ENCODE measurements at regions not wholly inside any gene's neighbourhood (a gene's known extent, or its start where the extent isn't known, plus 50 kb on each side); places are given as distances from the start of the nearest gene placed in this dataset.

DNA sequence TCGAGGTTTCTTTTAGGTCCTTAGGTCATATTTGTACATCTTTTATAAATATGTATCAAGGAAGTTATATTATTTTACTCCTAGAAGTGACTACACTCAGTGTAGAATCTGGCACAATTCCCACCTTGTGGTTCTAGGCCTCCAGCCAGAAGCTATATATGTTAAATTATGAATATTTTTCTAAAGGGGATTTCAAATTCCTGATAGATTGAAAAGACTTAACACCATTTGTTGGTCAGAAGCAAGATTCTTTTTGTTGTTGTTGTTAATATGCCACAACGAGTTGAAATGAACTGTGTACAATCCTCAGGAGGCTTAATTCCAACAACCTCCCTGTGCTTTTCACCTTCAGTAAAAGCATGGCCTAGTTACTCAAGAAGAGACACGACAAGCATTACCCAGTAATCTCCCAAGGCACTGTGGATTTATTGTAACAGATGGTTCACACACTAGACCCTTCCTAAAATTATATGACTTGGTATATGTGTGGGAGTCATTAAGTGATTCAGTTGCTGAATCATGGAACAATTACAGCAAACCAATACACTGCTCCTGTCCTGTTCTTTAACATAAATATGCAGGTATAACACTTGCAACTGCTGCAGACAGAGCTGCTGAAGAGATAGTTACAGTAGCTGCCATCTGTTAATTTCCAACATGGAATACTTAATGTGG, 964.4 kb upstream of the GOT2 start:
- H3K9me3 Mint-ChIP-seq, result peaks cover 13% of the 10 kb centered on the region
- H3K27me3 Mint-ChIP-seq (ENCODE audit: low read depth), result no peaks in the 10 kb centered on the region
- H3K36me3 Mint-ChIP-seq (ENCODE audit: low read depth), result no peaks in the 10 kb centered on the region
- intact Hi-C loops (cut with micrococcal nuclease), result no loop called here
- no peak overlapping the region for H3K4me3 Mint-ChIP-seq (ENCODE audit: low read depth)
- no peak overlapping the region for H3K27ac Mint-ChIP-seq
- no peaks in the 10 kb centered on the region for H3K4me1 Mint-ChIP-seq (ENCODE audit: low read depth)
- DNase-seq (ENCODE audit: low spot score), result no peak

DNA sequence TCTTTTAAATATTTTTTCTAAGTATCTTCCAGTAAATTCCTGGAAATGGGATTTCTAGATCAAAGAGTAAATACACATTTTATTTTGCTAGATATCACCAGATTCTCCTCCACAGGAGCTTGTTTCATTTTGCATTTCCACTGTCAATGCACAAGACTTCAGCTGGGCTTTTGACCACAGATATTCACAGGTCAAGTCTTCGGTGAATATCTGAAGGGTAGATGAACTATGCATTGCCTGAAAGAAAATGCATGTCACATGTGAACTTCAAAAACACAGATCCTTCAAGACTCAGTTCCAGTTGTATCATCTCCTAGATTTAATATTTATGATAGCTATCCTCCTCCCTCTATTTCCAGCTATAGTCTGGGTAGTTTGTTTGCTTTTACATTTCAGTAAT, 963.6 kb upstream of the GOT2 start:
- DNase-seq (ENCODE audit: low spot score), result no peak
- no peak overlapping the region for H3K27ac Mint-ChIP-seq
- no peaks in the 10 kb centered on the region for H3K4me1 Mint-ChIP-seq (ENCODE audit: low read depth)
- H3K4me3 Mint-ChIP-seq (ENCODE audit: low read depth), result no peak overlapping the region
- H3K27me3 Mint-ChIP-seq (ENCODE audit: low read depth), result no peaks in the 10 kb centered on the region
- intact Hi-C loops (cut with micrococcal nuclease), result no loop called here
- H3K9me3 Mint-ChIP-seq, result peaks cover 13% of the 10 kb centered on the region
- no peaks in the 10 kb centered on the region for H3K36me3 Mint-ChIP-seq (ENCODE audit: low read depth)

DNA sequence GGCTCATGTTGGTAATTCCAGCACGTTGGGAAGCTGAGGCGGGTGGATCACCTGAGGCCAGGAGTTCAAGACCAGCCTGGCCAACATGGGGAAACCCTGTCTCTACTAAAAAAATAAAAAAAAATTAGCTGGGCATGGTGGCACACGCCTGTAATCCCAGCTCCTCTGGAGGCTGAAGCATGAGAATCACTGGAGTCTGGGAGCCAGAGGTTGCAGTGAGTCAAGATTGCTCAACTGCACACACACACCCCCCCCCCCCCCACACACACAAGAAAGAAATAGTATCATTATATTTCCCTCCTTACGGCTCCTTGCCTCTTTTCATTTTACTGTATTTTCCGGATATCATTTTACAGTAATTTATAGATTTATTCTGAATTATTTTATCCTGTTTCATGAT, 963.1 kb upstream of the GOT2 start:
- no peak overlapping the region for H3K27ac Mint-ChIP-seq
- no peak for DNase-seq (ENCODE audit: low spot score)
- no peaks in the 10 kb centered on the region for H3K27me3 Mint-ChIP-seq (ENCODE audit: low read depth)
- intact Hi-C loops (cut with micrococcal nuclease), result no loop called here
- peaks cover 13% of the 10 kb centered on the region for H3K9me3 Mint-ChIP-seq
- no peak overlapping the region for H3K4me3 Mint-ChIP-seq (ENCODE audit: low read depth)
- no peaks in the 10 kb centered on the region for H3K4me1 Mint-ChIP-seq (ENCODE audit: low read depth)
- H3K36me3 Mint-ChIP-seq (ENCODE audit: low read depth), result no peaks in the 10 kb centered on the region

DNA sequence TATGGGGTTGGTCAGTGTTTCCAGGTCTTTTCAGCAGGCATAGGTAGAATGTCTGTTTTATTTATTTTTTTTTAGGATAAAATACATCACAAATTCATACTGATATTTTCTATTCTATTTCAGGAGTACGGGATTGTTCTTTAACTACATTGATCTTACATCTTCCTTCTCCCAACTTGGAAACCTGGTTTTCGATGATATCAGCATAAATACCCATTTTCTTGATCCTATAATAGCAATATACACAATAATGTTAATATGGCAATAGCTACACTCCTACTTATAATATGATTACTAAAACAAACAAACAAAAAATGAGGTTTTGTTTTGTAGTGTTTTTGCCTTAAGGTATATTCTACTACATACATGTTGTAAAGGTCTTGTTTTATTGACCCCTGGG, 962.4 kb upstream of the GOT2 start:
- H3K4me3 Mint-ChIP-seq (ENCODE audit: low read depth), result no peak overlapping the region
- H3K4me1 Mint-ChIP-seq (ENCODE audit: low read depth), result no peaks in the 10 kb centered on the region
- intact Hi-C loops (cut with micrococcal nuclease), result no loop called here
- H3K9me3 Mint-ChIP-seq, result peaks cover 19% of the 10 kb centered on the region
- no peaks in the 10 kb centered on the region for H3K36me3 Mint-ChIP-seq (ENCODE audit: low read depth)
- H3K27me3 Mint-ChIP-seq (ENCODE audit: low read depth), result no peaks in the 10 kb centered on the region
- no peak for DNase-seq (ENCODE audit: low spot score)
- no peak overlapping the region for H3K27ac Mint-ChIP-seq

DNA sequence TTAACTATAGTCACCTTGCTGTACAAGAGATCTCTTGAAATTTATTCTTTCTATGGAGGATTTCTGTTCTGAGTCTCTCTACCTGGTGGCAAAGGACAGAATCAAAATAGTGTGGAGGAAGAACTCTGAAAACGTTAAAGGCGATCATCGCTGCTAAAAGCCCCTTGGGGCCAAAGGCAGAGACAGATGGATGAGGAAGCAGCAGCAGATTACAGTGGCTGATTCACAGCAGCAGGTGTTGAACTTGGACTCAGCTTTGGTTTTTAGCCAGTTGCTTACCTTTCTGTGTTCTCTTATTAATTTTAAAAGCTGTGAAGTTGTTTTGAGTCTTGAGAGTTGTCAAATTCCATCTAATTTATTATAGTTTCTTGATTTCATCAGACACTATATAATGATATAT, 956.1 kb upstream of the GOT2 start:
- Mint-ChIP-seq H3K27me3 (ENCODE audit: low read depth) (no peaks in the 10 kb centered on the region), H3K4me3 (ENCODE audit: low read depth) (no peak overlapping the region), H3K36me3 (ENCODE audit: low read depth) (no peaks in the 10 kb centered on the region), H3K9me3 (peaks cover 36% of the 10 kb centered on the region), H3K27ac (no peak overlapping the region), H3K4me1 (ENCODE audit: low read depth) (no peaks in the 10 kb centered on the region)
- DNase-seq (ENCODE audit: low spot score), result no peak
- intact Hi-C loops (cut with micrococcal nuclease), result no loop called here

DNA sequence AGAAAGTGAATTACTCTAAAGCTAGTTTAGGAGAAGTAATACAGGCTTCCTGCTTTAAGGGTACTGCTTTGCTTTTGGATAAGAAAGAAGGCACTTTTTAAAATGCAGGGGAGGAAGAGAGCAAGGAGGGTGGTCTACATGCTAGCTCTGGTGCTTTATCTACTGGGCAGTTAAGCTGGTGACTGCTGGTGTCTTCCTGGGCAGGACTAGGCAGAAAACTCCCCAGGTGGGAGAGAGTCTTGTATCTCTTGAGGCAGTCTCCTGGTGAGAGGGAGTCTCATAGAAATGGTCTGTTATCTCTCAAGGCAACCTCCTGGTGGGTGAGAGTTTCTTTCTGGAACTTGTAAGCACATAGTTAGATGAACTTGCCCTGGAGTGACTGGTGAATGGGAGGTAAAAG, 953.9 kb upstream of the GOT2 start:
- H3K4me1 Mint-ChIP-seq (ENCODE audit: low read depth), result no peaks in the 10 kb centered on the region
- no peak overlapping the region for H3K4me3 Mint-ChIP-seq (ENCODE audit: low read depth)
- peaks cover 50% of the 10 kb centered on the region for H3K9me3 Mint-ChIP-seq
- no peaks in the 10 kb centered on the region for H3K36me3 Mint-ChIP-seq (ENCODE audit: low read depth)
- H3K27me3 Mint-ChIP-seq (ENCODE audit: low read depth), result no peaks in the 10 kb centered on the region
- no peak for DNase-seq (ENCODE audit: low spot score)
- H3K27ac Mint-ChIP-seq, result no peak overlapping the region
- intact Hi-C loops (cut with micrococcal nuclease), result no loop called here

DNA sequence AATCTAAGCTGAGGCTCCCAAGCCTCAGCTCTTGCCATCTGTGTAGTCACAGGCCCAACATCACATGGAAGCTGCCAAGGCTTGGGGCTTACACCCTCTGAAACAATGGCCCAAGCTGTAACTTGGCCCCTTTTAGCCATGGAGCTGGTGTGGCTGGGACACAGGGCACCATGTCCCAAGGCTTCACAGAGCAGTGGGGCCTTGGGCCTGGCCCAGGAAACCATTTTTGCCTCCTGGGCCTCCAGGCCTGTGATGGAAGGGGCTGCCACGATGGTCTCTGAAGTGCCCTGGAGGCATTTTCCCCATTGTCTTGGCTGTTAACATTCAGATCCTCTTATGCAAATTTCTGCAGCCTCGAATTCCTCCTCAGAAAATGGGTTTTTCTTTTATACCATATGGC, 952.3 kb upstream of the GOT2 start:
- Mint-ChIP-seq H3K4me1 (ENCODE audit: low read depth) (no peaks in the 10 kb centered on the region), H3K36me3 (ENCODE audit: low read depth) (no peaks in the 10 kb centered on the region), H3K27me3 (ENCODE audit: low read depth) (no peaks in the 10 kb centered on the region), H3K27ac (no peak overlapping the region), H3K4me3 (ENCODE audit: low read depth) (no peak overlapping the region), H3K9me3 (peaks cover 46% of the 10 kb centered on the region)
- intact Hi-C loops (cut with micrococcal nuclease), result no loop called here
- no peak for DNase-seq (ENCODE audit: low spot score)

DNA sequence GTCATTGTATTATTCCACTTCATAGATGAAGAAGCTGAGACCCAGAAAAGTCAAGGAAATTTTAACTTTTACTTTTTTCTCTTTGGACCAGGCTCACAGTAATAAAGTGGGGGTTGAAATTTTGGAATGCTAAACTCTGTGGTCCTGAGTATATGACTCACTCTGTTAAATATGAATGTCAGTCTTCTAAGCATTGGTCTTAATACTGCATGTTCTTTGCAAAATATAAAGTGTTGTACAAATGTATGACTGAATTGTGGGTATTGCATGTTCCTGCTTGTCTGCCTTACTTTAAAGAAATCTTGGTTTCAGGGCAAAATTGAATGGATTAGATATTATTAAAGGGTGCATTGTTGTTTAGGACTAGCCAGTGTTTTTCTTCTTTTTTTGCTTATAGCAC, 950.8 kb upstream of the GOT2 start:
- H3K4me1 Mint-ChIP-seq (ENCODE audit: low read depth), result no peaks in the 10 kb centered on the region
- DNase-seq (ENCODE audit: low spot score), result no peak

DNA sequence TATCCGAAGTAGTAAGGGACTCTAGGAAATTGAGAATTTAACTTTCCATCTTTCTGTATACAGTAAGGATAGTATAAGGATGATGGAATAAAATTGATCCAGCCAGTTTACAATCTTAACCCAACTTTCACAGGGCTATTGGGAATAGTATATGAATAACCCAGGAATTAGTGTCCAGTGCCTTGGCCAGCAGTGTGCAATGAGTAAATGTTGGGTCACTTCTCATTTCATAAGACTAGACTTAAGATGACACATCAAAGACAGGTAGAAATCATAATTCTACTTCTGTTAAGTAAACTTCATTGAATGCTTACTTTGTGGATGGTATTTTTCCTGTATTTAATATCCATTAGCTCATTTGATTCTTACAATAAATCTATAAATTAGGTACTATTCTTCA, 949.6 kb upstream of the GOT2 start:
- no peak overlapping the region for H3K4me3 Mint-ChIP-seq (ENCODE audit: low read depth)
- H3K27ac Mint-ChIP-seq, result no peak overlapping the region
- H3K9me3 Mint-ChIP-seq, result peaks cover 45% of the 10 kb centered on the region
- no peaks in the 10 kb centered on the region for H3K27me3 Mint-ChIP-seq (ENCODE audit: low read depth)
- no peak for DNase-seq (ENCODE audit: low spot score)
- no peaks in the 10 kb centered on the region for H3K36me3 Mint-ChIP-seq (ENCODE audit: low read depth)
- intact Hi-C loops (cut with micrococcal nuclease), result no loop called here
- H3K4me1 Mint-ChIP-seq (ENCODE audit: low read depth), result no peaks in the 10 kb centered on the region

More for the DNA sequence above, 950.8 kb upstream of the GOT2 start:
- Mint-ChIP-seq H3K9me3 (peaks cover 42% of the 10 kb centered on the region), H3K4me3 (ENCODE audit: low read depth) (no peak overlapping the region), H3K36me3 (ENCODE audit: low read depth) (no peaks in the 10 kb centered on the region), H3K27ac (no peak overlapping the region), H3K27me3 (ENCODE audit: low read depth) (no peaks in the 10 kb centered on the region)
- intact Hi-C loops (cut with micrococcal nuclease), result no loop called here

DNA sequence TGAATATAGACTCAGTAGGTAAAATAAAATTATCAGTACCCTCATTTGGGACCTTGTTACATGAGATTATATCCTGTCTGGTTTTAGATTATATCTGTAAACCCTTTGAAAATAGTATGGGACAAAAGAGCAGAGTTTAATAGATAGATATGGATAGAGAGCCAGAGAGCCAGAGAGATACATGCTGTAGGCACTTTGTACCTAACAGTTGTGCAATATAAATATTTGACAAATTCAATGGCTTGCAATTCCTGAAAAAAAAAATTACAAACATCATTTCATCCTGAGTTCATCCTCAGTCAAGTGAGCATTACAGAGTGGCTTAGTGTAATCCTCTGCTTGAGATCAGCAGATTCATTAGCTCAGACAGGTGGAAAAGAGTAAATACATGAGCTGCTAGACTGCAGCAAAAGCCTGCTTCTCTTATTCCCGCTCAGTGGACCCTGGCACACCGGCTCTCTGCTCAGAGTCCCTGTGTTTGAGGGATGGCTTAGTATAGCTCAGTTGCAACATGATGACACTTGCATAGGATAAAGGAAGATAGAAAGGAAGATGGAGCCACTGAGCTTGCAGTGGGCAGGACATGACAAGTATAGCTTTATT, 931.6 kb upstream of the GOT2 start:
- no peak for DNase-seq (ENCODE audit: low spot score)
- Mint-ChIP-seq H3K36me3 (ENCODE audit: low read depth) (no peaks in the 10 kb centered on the region), H3K4me3 (ENCODE audit: low read depth) (no peak overlapping the region), H3K4me1 (ENCODE audit: low read depth) (no peaks in the 10 kb centered on the region), H3K9me3 (peaks cover 8% of the 10 kb centered on the region), H3K27me3 (ENCODE audit: low read depth) (no peaks in the 10 kb centered on the region), H3K27ac (no peak overlapping the region)
- intact Hi-C loops (cut with micrococcal nuclease), result no loop called here

DNA sequence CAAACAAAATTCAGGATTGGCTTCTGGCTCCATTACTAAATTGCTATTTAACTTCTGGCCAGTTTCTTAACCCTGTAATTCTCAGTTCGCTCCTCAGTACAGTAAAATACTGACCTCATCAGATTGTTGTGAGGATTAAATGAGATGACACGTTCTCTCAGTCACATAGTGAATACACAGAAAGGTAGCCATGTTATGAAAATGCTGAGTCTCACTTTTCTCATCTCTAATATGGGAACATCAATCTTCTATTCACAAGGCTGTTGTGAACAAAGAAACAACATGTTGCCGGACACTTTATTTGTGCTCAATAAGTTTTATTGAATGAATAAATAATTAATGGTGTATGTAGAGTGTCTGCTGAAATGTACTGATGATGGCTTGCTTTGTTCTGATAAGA, 924.5 kb upstream of the GOT2 start:
- Mint-ChIP-seq H3K27ac (no peak overlapping the region), H3K9me3 (peaks cover 11% of the 10 kb centered on the region), H3K36me3 (ENCODE audit: low read depth) (no peaks in the 10 kb centered on the region), H3K4me3 (ENCODE audit: low read depth) (no peak overlapping the region), H3K4me1 (ENCODE audit: low read depth) (no peaks in the 10 kb centered on the region), H3K27me3 (ENCODE audit: low read depth) (no peaks in the 10 kb centered on the region)
- intact Hi-C loops (cut with micrococcal nuclease), result no loop called here
- DNase-seq (ENCODE audit: low spot score), result no peak

DNA sequence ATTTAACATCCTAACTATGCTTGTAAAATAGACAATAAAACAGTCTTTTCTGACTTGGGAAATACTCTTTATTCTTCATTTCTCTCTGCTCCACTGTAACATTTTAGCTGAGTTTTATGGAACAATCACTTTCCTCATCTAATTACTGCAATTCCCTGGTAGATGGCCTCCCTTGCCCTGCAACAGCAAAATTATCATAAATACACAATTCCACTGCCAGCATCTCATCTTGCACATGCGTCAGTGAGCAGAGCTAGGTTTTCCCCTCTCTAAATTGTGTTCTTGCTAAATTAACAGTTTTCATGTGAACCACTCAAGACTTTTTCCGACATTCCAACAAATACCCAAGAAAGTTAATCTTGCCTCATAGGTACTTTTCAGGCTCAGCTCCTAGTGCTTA, 920.9 kb upstream of the GOT2 start:
- H3K27me3 Mint-ChIP-seq (ENCODE audit: low read depth), result no peaks in the 10 kb centered on the region
- no peaks in the 10 kb centered on the region for H3K36me3 Mint-ChIP-seq (ENCODE audit: low read depth)
- no peak overlapping the region for H3K4me3 Mint-ChIP-seq (ENCODE audit: low read depth)
- intact Hi-C loops (cut with micrococcal nuclease), result no loop called here
- no peak for DNase-seq (ENCODE audit: low spot score)
- no peaks in the 10 kb centered on the region for H3K4me1 Mint-ChIP-seq (ENCODE audit: low read depth)
- H3K27ac Mint-ChIP-seq, result no peak overlapping the region
- peaks cover 15% of the 10 kb centered on the region for H3K9me3 Mint-ChIP-seq

DNA sequence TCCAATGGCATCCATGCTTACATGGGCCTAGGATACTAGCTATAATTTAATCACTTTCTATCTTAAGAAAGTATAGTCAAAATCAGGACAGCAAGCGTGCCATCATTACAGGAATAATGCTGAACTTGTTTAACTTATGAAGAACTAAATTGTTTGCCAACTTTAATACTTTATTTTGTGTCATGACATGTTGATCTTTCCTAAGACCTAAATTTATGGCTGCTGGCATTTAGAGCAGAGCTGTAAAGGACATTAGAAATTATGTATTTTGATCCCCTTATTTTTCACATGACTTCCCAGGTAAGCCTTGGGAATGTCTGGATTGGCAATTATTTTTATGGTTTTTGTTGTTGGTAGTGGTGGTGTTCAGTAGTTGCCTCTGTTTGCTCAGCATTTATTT, 920.3 kb upstream of the GOT2 start:
- H3K36me3 Mint-ChIP-seq (ENCODE audit: low read depth), result no peaks in the 10 kb centered on the region
- intact Hi-C loops (cut with micrococcal nuclease), result no loop called here
- no peaks in the 10 kb centered on the region for H3K4me1 Mint-ChIP-seq (ENCODE audit: low read depth)
- H3K27me3 Mint-ChIP-seq (ENCODE audit: low read depth), result no peaks in the 10 kb centered on the region
- no peak overlapping the region for H3K4me3 Mint-ChIP-seq (ENCODE audit: low read depth)
- peaks cover 13% of the 10 kb centered on the region for H3K9me3 Mint-ChIP-seq
- DNase-seq (ENCODE audit: low spot score), result no peak
- H3K27ac Mint-ChIP-seq, result no peak overlapping the region

DNA sequence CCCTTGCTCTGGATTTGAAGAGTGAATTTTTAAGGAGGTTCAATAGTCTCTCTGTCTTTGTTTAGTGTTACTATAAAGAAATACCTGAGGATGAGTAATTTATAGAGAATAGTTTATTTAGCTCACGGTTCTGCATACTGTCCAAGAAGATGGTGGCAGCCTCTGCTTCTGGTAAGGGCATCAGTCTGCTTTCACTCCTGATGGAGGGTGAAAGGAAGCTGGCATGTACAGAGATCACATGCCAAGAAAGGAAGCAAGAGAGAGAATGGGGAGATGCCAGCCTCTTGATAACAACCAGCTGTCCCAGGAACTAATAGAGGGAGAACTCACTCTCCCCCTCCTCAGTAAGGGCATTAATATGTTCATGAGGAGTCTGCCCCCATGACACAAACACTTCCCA, 917.5 kb upstream of the GOT2 start:
- no peaks in the 10 kb centered on the region for H3K36me3 Mint-ChIP-seq (ENCODE audit: low read depth)
- no peak overlapping the region for H3K4me3 Mint-ChIP-seq (ENCODE audit: low read depth)
- no peaks in the 10 kb centered on the region for H3K27me3 Mint-ChIP-seq (ENCODE audit: low read depth)
- peaks cover 24% of the 10 kb centered on the region for H3K9me3 Mint-ChIP-seq
- intact Hi-C loops (cut with micrococcal nuclease), result no loop called here
- no peak for DNase-seq (ENCODE audit: low spot score)
- no peaks in the 10 kb centered on the region for H3K4me1 Mint-ChIP-seq (ENCODE audit: low read depth)
- no peak overlapping the region for H3K27ac Mint-ChIP-seq
